GM19193 (cell line): ENCODE measurements at regions not wholly inside any gene's neighbourhood (a gene's known extent, or its start where the extent isn't known, plus 50 kb on each side); places are given as distances from the start of the nearest gene placed in this dataset.

Source experiments
- POLR2A ChIP-seq: IDR thresholded peaks from 4 replicates; pipeline ENCODE4 v1.6.1; 2011; ENCODE audit not compliant: insufficient read depth, insufficient read length; ENCODE audit errors: extremely low read depth

GRCh38 chr1:168782559-168783116 is 53.6 kb upstream of the DPT start:
- no peak for TF ChIP-seq POLR2A

- TF ChIP-seq POLR2A: no peak
Observed at GRCh38 chr1:168783458-168784210, 54.6 kb upstream of the DPT start.

GRCh38 chr1:168786476-168787330 is 57.7 kb upstream of the DPT start:
- TF ChIP-seq POLR2A: no peak

- no peak for TF ChIP-seq POLR2A
Observed at GRCh38 chr1:168788258-168788657, 59.3 kb upstream of the DPT start.

GRCh38 chr1:168789501-168789900 is 60.5 kb upstream of the DPT start:
- no peak for TF ChIP-seq POLR2A

- TF ChIP-seq POLR2A: no peak
Observed at GRCh38 chr1:168792142-168792541, 63.1 kb upstream of the DPT start.

GRCh38 chr1:168792592-168793125 is 63.7 kb upstream of the DPT start:
- TF ChIP-seq POLR2A: no peak

GRCh38 chr1:168794057-168794456 is 65.1 kb upstream of the DPT start:
- TF ChIP-seq POLR2A: no peak

- TF ChIP-seq POLR2A: no peak
Observed at GRCh38 chr1:168795681-168796080, 66.7 kb upstream of the DPT start.

- no peak for TF ChIP-seq POLR2A
Observed at GRCh38 chr1:168799927-168800605, 71.1 kb upstream of the DPT start.

GRCh38 chr1:168801032-168801745 is 72.2 kb upstream of the DPT start:
- TF ChIP-seq POLR2A: no peak

GRCh38 chr1:168803806-168804510 is 75.0 kb upstream of the DPT start:
- TF ChIP-seq POLR2A: no peak

- TF ChIP-seq POLR2A: no peak
Observed at GRCh38 chr1:168806952-168807351, 77.9 kb upstream of the DPT start.

GRCh38 chr1:168811176-168811575 is 82.2 kb upstream of the DPT start:
- TF ChIP-seq POLR2A: no peak
